Activated T-cell treated with anti-CD3 and anti-CD28 coated beads, Interleukin-2, amount 50 U/mL, for 4 hours (primary cell): ENCODE measurements at regions not wholly inside any gene's neighbourhood (a gene's known extent, or its start where the extent isn't known, plus 50 kb on each side); places are given as distances from the start of the nearest gene placed in this dataset.
A peak's percentile ranks its signal among the peaks of the same experiment; 100 is the strongest.

Experiments
- ATAC-seq, 2 donors: fragments of 200-7000 bp; cut with Tn5 transposase; one replicate each; pipeline ENCODE4 v1.10.0; 2021
- DNase-seq: peaks from one replicate; pipeline ENCODE4 v3.0.0-alpha.2; 2020
- H3K27me3 Mint-ChIP-seq: one replicate; pipeline ENCODE4 v1.8.0; 2021; ENCODE audit warnings: low read depth, mixed read lengths
- H3K36me3 Mint-ChIP-seq: one replicate; pipeline ENCODE4 v1.8.0; 2022; ENCODE audit warnings: mixed read lengths; ENCODE audit not compliant: insufficient read depth
- H3K4me1 Mint-ChIP-seq: one replicate; pipeline ENCODE4 v1.8.0; 2021; ENCODE audit warnings: low read depth, mixed read lengths
- H3K4me3 Mint-ChIP-seq: one replicate; pipeline ENCODE4 v1.8.0; 2021; ENCODE audit warnings: mild to moderate bottlenecking, moderate library complexity, mixed read lengths
- H3K9me3 Mint-ChIP-seq: one replicate; pipeline ENCODE4 v1.8.0; 2021; ENCODE audit warnings: mixed read lengths

- Mint-ChIP-seq H3K4me3 (no peak overlapping the region), H3K36me3 (no peaks in the 10 kb centered on the region), H3K9me3 (peaks cover 3% of the 10 kb centered on the region), H3K27me3 (no peaks in the 10 kb centered on the region), H3K4me1 (no peaks in the 10 kb centered on the region)
- no peak for DNase-seq
- ATAC-seq: peak in 1 of 2 donors; percentile 35
Measured at GRCh38 chrX:145002771-145003170, 244.5 kb upstream of the SPANXN1 start.

DNA sequence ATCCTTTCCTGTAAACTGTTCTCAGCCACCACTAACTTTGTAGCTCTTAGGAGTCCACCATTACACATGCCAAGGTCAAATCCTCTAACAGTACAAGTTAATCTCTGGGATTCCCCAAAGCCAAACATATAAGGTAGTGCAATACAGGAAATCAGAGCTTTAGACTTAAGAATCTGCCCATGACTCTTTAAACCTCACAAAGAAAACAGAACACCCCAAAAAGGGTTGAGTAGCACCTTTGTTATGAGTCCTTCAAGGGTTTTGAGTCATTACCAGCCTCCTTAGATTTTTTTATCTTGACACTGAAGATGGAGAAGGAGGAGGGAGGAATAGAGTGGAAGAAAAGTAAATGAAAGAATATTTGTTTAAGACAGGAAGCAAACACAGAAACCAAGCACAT is 243.9 kb upstream of the SPANXN1 start:
- no peak overlapping the region for H3K4me3 Mint-ChIP-seq
- H3K4me1 Mint-ChIP-seq: no peaks in the 10 kb centered on the region
- no peaks in the 10 kb centered on the region for H3K36me3 Mint-ChIP-seq
- no peak for DNase-seq
- H3K27me3 Mint-ChIP-seq: no peaks in the 10 kb centered on the region
- H3K9me3 Mint-ChIP-seq: peaks cover 3% of the 10 kb centered on the region
- ATAC-seq: no peak

DNA sequence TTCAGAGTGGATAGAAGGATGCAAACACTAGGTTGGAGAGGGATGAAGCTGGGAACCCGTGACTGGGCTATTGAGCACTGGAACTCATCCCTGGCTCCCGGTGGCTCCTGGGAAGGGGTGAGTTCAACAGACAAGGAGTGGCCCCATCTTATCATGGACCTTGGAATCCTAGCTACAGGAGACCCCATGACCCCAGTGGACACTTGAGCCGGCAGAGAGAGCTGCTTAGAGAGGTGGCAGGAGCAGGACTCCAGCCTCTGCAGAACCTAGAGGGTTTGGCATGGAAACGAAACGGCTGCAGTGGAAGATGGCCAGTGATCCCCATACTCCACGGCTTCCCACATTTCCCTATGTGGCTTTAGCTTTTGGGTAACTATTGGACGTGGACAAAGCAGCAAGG is 205.8 kb upstream of the SPANXN1 start:
- H3K36me3 Mint-ChIP-seq: no peaks in the 10 kb centered on the region

DNA sequence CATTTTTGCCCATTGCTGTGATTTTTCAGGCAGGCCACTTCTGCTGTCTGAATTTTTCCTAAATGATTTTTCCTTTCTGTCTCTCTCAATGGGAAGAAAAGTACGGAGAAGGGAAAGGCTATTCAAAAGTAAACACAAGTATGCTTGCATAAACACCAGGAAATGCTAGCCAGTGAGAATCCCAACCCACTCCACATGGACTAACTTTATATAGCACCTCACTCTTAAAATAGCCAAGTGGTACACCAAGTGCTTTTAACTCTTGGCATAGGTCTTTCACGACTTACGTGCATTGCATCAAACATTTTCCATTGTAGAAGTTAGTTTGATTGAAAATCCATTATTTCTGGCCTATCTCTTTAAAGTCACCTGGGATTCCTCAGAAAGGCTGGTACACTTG is 178.9 kb upstream of the SPANXN1 start:
- Mint-ChIP-seq H3K4me1 (no peaks in the 10 kb centered on the region), H3K27me3 (no peaks in the 10 kb centered on the region), H3K4me3 (no peak overlapping the region), H3K9me3 (no peaks in the 10 kb centered on the region), H3K36me3 (no peaks in the 10 kb centered on the region)
- ATAC-seq: no peak
- no peak for DNase-seq

More for the DNA sequence above, 205.8 kb upstream of the SPANXN1 start:
- Mint-ChIP-seq H3K27me3 (no peaks in the 10 kb centered on the region), H3K4me3 (no peak overlapping the region), H3K9me3 (peaks cover 12% of the 10 kb centered on the region), H3K4me1 (no peaks in the 10 kb centered on the region)
- ATAC-seq (no peak), DNase-seq (no peak)

- Mint-ChIP-seq H3K36me3 (no peaks in the 10 kb centered on the region), H3K4me3 (no peak overlapping the region)
- no peak for ATAC-seq
Measured at GRCh38 chrX:145099204-145099603, 148.1 kb upstream of the SPANXN1 start.

More at GRCh38 chrX:145099204-145099603, 148.1 kb upstream of the SPANXN1 start:
- Mint-ChIP-seq H3K4me1 (no peaks in the 10 kb centered on the region), H3K9me3 (peaks cover 4% of the 10 kb centered on the region), H3K27me3 (no peaks in the 10 kb centered on the region)
- DNase-seq: no peak
